K562 (cell line): ENCODE measurements at regions not wholly inside any gene's neighbourhood (a gene's known extent, or its start where the extent isn't known, plus 50 kb on each side); places are given as distances from the start of the nearest gene placed in this dataset.

ENCODE experiments used
- ATF6 ChIP-seq: sonication (generic); formaldehyde crosslinking; IDR thresholded peaks from 2 replicates; pipeline ENCODE4 v1.4.0; 2020; ENCODE audit warnings: mild to moderate bottlenecking, missing genetic modification reagents
- CTCF ChIP-seq, 3 experiments: IDR thresholded peaks in 2 of 3; conservative IDR thresholded peaks in 1 of 3; 2 replicates each; pipeline ENCODE4 v1.5.1; 2011 to 2012; ENCODE audit warnings: low read length in 3 of 3, mild to moderate bottlenecking in 3 of 3, control low read depth in 2 of 3, improper control_type of control experiment in 1 of 3, inconsistent platforms in 1 of 3, low read depth in 1 of 3, mixed read lengths in 1 of 3, moderate library complexity in 1 of 3; ENCODE audit not compliant: insufficient read depth in 2 of 3
- EP300 ChIP-seq: IDR thresholded peaks from 2 replicates; pipeline ENCODE4 v1.6.1; 2012; ENCODE audit warnings: low read length, improper control_type of control experiment
- MLLT1 ChIP-seq, 2 experiments: fragments of 450-650 bp; IDR thresholded peaks; 2 replicates each; pipeline ENCODE4 v1.6.1; 2016
- SMARCC2 ChIP-seq: fragments of 450-650 bp; IDR thresholded peaks from 2 replicates; pipeline ENCODE4 v1.6.1; 2017; ENCODE audit warnings: antibody characterized with exemption, moderate library complexity, mild to moderate bottlenecking, low read depth
- ZNF133 ChIP-seq: fragments of 250-450 bp; sonication (Bioruptor Pico); IDR thresholded peaks from 2 replicates; pipeline ENCODE4 v1.4.0; 2020; ENCODE audit warnings: mild to moderate bottlenecking
- ZNF311 ChIP-seq: fragments of 250-450 bp; sonication (Bioruptor Pico); IDR thresholded peaks from 2 replicates; pipeline ENCODE4 v1.4.0; 2020; ENCODE audit warnings: mild to moderate bottlenecking, moderate library complexity
- ZNF316 ChIP-seq: fragments of 450-650 bp; IDR thresholded peaks from 2 replicates; pipeline ENCODE4 v1.6.1; 2016

GRCh38 chr15:69668039-69668705, 215.6 kb downstream of the RPLP1 start:
- no peak for TF ChIP-seq ATF6 (CRISPR knock-in tag)
- no peak for TF ChIP-seq ZNF316
- no peak for TF ChIP-seq ZNF311 (CRISPR knock-in tag)
- TF ChIP-seq SMARCC2, result no peak
- TF ChIP-seq ZNF133 (CRISPR knock-in tag), result no peak
- TF ChIP-seq EP300, result no peak
- TF ChIP-seq MLLT1 (IDR thresholded peaks at IDR 0.05), result no peak
- no peak for TF ChIP-seq CTCF (IDR thresholded peaks at IDR 0.05 in 2 of 3, conservative IDR thresholded peaks at IDR 0.05 in 1 of 3; ENCODE audit: insufficient read depth in 2 of 3, low read depth in 1 of 3, low read length in 3 of 3)
